ENCODE measurements at regions not wholly inside any gene's neighbourhood (a gene's known extent, or its start where the extent isn't known, plus 50 kb on each side); places are given as distances from the start of the nearest gene placed in this dataset.
A peak's percentile ranks its signal among the peaks of the same experiment; 100 is the strongest.
"Not testable (repeated sequence)": the region's sequence is repeated elsewhere in the genome, so short reads cannot be mapped to it uniquely, and the experiment has no call there.

DNA sequence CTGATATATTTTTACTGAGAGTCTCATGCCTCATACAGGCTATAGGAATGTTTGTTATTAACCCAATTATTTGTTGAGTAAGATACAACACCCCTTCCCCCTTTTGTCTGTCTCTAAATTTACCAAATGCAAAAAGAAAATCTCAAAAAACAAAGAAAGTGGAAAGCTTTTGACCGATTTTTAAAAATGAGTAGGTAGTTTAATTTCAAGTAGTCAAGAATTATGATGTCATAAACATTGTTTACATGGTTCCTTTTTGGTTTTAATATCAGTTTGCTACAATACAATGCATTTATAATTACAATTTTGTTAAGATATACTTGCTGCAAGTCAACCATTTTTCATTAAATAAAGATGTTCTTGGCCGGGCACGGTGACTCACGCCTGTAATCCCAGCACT is 84.7 kb upstream of the HMGA2 start:
- Histone ChIP-seq H3K27ac (no peak overlapping the region), H3K27me3 (no peaks in the 10 kb centered on the region), H3K4me3 (no peak overlapping the region), H3K36me3 (no peaks in the 10 kb centered on the region), H3K4me1 (no peaks in the 10 kb centered on the region), H3K9me3 (replicated peaks) (peaks cover 5% of the 10 kb centered on the region; the same call in 1 of the 2 replicates)
- no peak for DNase-seq

- H3K36me3 ChIP-seq: no peaks in the 10 kb centered on the region
- H3K4me1 ChIP-seq: no peaks in the 10 kb centered on the region
- H3K4me3 ChIP-seq: peak overlapping the region; percentile 55
- DNase-seq: no peak
- peaks cover 5% of the 10 kb centered on the region; the same call in 1 of the 2 replicates for H3K9me3 ChIP-seq (replicated peaks)
- peak overlapping the region; percentile 74 for H3K27ac ChIP-seq
- no peaks in the 10 kb centered on the region for H3K27me3 ChIP-seq
Observed at GRCh38 chr12:65740506-65740872, 83.8 kb upstream of the HMGA2 start.

DNA sequence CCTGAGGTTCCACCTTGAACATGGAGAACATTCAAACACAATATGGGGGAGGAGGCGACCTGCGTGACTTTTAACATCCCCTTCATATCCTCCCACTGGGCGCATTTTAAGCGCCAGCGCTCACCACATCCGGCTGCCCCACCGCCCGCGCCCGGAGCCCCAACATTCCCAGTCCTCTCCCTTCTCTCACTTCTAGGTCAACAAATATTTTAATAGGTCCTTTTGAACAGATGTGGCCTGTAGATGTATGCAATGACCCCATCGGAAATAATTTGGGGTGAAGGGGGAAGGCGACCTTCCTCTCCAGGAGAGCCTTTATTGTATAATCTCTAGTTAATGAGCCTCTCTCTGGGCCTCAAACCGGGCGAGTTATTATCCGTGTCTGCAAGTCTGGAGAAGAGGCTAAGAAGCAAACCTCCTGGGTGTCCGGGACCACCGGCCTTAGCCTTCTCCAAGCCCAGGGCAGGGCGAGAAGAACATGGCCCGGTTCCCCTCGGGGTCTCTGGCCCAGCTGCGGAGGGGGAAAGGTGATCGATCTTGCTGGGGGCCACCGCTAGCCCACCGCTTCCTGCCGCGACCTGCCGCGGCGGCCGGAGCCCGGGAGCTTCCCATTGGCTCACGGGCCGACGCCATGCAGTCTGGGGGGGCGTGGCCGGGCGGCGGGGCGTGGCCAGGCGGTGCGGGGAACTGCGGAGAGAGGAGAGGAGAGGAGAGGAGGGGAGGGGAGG is 83.2 kb upstream of the HMGA2 start:
- Histone ChIP-seq H3K4me1 (no peaks in the 10 kb centered on the region), H3K27ac (peak overlapping the region; percentile 74), H3K4me3 (peak overlapping the region; percentile 55), H3K9me3 (replicated peaks) (peaks cover 5% of the 10 kb centered on the region; the same call in 1 of the 2 replicates), H3K36me3 (no peaks in the 10 kb centered on the region), H3K27me3 (no peaks in the 10 kb centered on the region)
- peak; percentile 59 to 64 for DNase-seq

- Histone ChIP-seq H3K27ac (peak overlapping the region; percentile 77), H3K27me3 (no peaks in the 10 kb centered on the region), H3K4me3 (peak overlapping the region; percentile 55), H3K4me1 (no peaks in the 10 kb centered on the region), H3K9me3 (replicated peaks) (peaks cover 5% of the 10 kb centered on the region; the same call in 1 of the 2 replicates), H3K36me3 (no peaks in the 10 kb centered on the region)
- peak in 1 of 2 experiments; percentile 27 for DNase-seq
Observed at GRCh38 chr12:65741656-65742017, 82.6 kb upstream of the HMGA2 start.

DNA sequence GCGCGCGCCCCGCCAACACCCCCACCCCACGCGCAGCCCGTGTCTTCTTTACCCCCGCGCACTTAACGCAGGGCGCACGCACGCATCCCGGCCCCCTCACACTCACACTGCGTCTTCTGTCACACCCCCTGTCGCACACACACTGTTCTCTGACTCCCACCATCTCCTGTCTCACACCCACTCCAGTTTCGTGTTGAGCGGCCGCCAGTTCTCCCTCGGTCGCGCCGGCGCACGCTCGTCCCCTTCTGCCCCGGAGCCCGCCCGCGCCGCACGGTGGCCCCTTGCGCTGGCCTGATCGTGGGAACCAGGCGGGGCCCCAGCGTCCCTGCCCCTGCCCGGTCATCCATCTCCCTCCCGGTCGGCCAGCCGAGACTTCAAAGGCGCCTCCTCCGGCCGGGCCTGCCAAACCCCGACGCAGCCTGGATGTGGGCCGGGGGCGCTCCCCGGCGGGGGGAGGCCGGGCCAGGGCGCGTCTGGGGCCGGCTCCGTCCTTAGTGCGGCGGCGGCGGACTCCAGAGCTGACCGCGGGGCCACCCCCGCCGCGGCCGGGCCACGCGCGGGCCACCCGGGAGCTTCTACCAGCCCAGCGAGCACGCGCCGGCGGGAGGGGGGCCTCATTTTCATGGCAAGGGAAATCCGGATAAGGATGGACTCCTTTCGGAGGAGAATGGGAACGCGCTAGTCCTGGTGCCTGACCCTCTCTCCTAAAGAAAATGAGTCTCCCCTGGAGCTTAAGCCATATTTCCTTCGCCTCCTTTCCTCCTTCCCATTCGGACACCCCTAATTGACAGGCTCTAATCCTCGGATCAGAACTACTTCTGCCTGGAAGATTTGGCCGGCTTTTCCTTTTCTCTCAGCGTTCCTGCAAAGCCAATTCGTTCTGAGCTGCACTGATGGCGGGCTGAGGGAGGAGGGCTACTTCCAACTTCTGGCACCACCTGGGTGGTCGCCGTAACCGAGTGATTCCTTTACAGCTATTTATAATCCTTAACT is 82.0 kb upstream of the HMGA2 start:
- peak overlapping the region; percentile 55 for H3K4me3 ChIP-seq
- H3K4me1 ChIP-seq: no peaks in the 10 kb centered on the region
- peaks cover 5% of the 10 kb centered on the region; the same call in 1 of the 2 replicates for H3K9me3 ChIP-seq (replicated peaks)
- H3K27ac ChIP-seq: peak overlapping the region; percentile 77
- no peaks in the 10 kb centered on the region for H3K27me3 ChIP-seq
- peak; percentile 43 to 44 for DNase-seq
- H3K36me3 ChIP-seq: no peaks in the 10 kb centered on the region

DNA sequence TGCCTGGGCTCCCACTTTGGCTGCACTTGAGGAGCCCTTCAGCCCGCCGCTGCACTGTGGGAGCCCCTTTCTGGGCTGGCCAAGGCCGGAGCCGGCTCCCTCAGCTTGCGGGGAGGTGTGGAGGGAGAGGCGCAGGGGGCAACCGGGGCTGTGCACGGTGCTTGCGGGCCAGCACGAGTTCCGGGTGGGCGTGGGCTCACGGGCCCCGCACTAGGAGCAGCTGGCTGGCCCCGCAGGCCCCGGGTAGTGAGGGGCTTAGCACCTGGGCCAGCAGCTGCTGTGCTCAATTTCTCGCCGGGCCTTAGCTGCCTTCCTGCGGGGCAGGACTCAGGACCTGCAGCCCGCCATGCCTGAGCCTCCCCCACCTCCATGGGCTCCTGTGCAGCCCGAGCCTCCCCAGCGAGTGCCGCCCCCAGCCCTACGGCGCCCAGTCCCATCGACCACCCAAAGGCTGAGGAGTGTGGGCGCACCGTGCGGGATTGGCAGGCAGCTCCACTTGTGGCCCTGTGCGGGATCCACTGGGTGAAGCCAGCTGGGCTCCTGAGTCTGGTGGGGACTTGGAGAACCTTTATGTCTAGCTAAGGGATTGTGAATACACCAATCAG is 79.9 kb upstream of the HMGA2 start:
- not testable (repeated sequence) for H3K4me1 ChIP-seq, H3K27me3 ChIP-seq, H3K4me3 ChIP-seq, H3K36me3 ChIP-seq, DNase-seq, H3K27ac ChIP-seq
- peaks cover 12% of the 10 kb centered on the region for H3K9me3 ChIP-seq (replicated peaks)

GRCh38 chr12:65747338-65747737 is 76.9 kb upstream of the HMGA2 start:
- Histone ChIP-seq H3K36me3 (no peaks in the 10 kb centered on the region), H3K4me3 (no peak overlapping the region), H3K4me1 (no peaks in the 10 kb centered on the region), H3K9me3 (replicated peaks) (peaks cover 12% of the 10 kb centered on the region), H3K27ac (no peak overlapping the region), H3K27me3 (no peaks in the 10 kb centered on the region)
- DNase-seq: no peak

DNA sequence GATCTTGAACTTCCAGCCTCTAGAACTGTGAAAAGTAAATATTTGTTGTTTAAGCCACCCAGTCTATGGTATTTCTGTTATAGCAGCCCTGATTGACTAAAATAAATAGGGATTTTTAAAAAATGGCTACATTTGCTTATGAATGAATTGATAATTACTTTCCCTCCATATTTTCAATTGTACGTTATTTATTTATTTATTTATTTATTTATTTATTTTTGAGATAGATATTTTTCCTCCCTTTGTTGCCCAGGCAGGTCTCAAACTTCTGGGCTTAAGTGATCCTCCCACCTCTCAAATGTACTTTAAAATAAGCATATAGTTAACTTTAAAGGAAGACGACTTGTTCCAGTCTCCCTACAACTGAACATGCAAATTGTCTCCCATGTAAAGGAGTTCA is 76.0 kb upstream of the HMGA2 start:
- DNase-seq: no peak
- no peak overlapping the region for H3K4me3 ChIP-seq
- H3K36me3 ChIP-seq: no peaks in the 10 kb centered on the region
- H3K9me3 ChIP-seq (replicated peaks): peaks cover 9% of the 10 kb centered on the region
- no peak overlapping the region for H3K27ac ChIP-seq
- H3K27me3 ChIP-seq: no peaks in the 10 kb centered on the region
- H3K4me1 ChIP-seq: no peaks in the 10 kb centered on the region

DNA sequence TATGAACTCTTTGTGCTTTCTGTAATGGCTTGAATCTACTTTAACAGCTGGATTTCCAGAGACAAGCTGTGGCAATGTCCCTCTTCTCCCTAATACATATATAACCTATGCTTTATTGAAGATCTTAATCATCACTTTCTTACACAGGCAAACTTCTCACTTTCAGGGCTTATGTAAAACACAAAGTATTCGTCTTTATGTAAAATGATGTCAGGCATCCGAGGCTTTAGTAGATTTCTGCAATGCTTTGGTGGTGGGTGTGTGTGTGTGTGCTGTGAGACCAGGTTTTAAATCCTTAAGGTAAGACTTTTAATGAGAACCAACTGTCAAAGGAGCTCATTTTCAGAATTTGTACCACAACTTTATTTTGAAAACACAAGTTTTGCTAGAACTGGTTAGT is 70.0 kb upstream of the HMGA2 start:
- H3K4me1 ChIP-seq: peaks cover 23% of the 10 kb centered on the region
- H3K27me3 ChIP-seq: no peaks in the 10 kb centered on the region
- H3K27ac ChIP-seq: no peak overlapping the region
- no peak overlapping the region for H3K4me3 ChIP-seq
- no peak for DNase-seq
- no peaks in the 10 kb centered on the region for H3K9me3 ChIP-seq (replicated peaks)
- no peaks in the 10 kb centered on the region for H3K36me3 ChIP-seq

DNA sequence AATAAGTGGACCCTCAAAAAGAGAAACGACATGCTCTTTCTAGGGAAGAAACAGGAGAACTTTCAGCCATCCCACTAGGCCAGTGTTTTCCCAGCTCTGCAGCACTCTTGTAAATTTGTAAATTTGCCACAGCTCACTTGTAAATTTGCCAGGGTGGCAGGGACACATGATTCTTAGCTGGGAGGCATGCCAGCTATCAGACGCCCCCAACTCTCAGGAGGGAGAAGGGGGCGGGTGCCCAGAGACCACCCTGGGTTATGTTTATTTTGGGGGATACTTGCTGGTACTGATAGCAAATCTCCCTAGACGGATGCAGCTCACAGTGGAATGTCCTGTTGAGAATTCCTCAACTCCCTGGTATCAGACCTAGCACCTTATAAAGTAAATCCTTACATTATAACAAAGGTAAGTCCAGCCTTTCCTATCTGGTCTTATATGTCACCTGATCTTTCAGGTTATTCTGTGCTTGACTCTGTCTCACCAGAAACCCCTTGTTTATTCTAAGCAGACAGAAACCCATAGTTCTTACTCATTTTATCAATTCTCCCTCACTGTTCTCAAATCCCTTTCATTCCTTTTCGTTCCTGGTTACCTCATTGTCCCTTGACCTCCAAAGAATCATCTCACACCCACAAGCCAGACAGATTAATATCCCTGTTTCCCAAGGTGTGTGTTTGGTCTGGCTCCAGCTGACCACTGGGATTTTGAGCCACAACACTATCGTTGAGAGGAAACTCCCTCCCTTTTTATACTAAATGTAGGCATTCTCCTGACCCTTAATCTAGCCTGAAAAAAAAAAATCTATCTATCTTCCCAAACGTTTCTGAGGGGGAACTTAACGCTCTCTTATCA is 69.3 kb upstream of the HMGA2 start:
- DNase-seq: peak in 1 of 2 experiments; percentile 12
- Histone ChIP-seq H3K9me3 (replicated peaks) (no peaks in the 10 kb centered on the region), H3K4me1 (peaks cover 23% of the 10 kb centered on the region), H3K4me3 (no peak overlapping the region), H3K36me3 (no peaks in the 10 kb centered on the region), H3K27ac (no peak overlapping the region), H3K27me3 (no peaks in the 10 kb centered on the region)

GRCh38 chr12:65755596-65755978 is 68.7 kb upstream of the HMGA2 start:
- Histone ChIP-seq H3K36me3 (no peaks in the 10 kb centered on the region), H3K9me3 (replicated peaks) (no peaks in the 10 kb centered on the region), H3K27me3 (no peaks in the 10 kb centered on the region), H3K27ac (no peak overlapping the region), H3K4me3 (no peak overlapping the region), H3K4me1 (peaks cover 24% of the 10 kb centered on the region)
- no peak for DNase-seq

GRCh38 chr12:65756267-65756666 is 68.0 kb upstream of the HMGA2 start:
- Histone ChIP-seq H3K4me1 (peaks cover 30% of the 10 kb centered on the region), H3K27me3 (no peaks in the 10 kb centered on the region), H3K4me3 (no peak overlapping the region), H3K36me3 (no peaks in the 10 kb centered on the region), H3K27ac (no peak overlapping the region), H3K9me3 (replicated peaks) (no peaks in the 10 kb centered on the region)
- DNase-seq: no peak

DNA sequence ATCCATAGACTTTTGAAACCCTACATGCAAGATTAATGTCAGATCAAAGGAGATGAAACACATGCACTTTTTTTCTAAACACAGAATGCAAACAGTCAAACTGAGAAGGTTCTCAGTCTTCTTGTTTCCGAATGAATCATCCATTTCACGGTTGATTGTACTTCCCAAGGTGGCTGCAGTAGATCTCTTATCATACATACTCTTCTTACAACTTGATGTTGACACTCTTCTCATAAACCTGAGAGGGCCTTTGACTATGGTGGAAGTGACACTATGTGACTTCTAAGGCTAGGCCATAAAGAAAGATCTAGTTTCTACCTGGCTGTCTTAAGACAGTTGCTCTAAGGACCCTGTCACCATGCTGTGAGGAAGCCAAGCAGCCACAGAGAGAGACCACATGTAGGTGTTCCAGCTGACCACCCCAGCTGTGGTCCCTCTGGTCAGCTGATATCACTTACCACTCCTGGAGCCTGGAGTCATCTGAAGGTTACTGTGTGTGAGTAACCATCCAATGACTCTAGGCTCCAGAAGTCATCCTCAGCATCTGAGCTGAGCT is 67.2 kb upstream of the HMGA2 start:
- H3K9me3 ChIP-seq (replicated peaks): no peaks in the 10 kb centered on the region
- peaks cover 32% of the 10 kb centered on the region for H3K4me1 ChIP-seq
- peak in 1 of 2 experiments; percentile 31 for DNase-seq
- no peak overlapping the region for H3K4me3 ChIP-seq
- no peak overlapping the region for H3K27ac ChIP-seq
- no peaks in the 10 kb centered on the region for H3K36me3 ChIP-seq
- H3K27me3 ChIP-seq: no peaks in the 10 kb centered on the region

- Histone ChIP-seq H3K27ac (no peak overlapping the region), H3K9me3 (replicated peaks) (no peaks in the 10 kb centered on the region), H3K36me3 (no peaks in the 10 kb centered on the region), H3K27me3 (no peaks in the 10 kb centered on the region), H3K4me1 (peaks cover 32% of the 10 kb centered on the region), H3K4me3 (no peak overlapping the region)
- DNase-seq: no peak
Observed at GRCh38 chr12:65758401-65758800, 65.9 kb upstream of the HMGA2 start.
